ENCODE measurements at regions not wholly inside any gene's neighbourhood (a gene's known extent, or its start where the extent isn't known, plus 50 kb on each side); places are given as distances from the start of the nearest gene placed in this dataset.
"Not testable (repeated sequence)": the region's sequence is repeated elsewhere in the genome, so short reads cannot be mapped to it uniquely, and the experiment has no call there.

- TF ChIP-seq PRDM15 (CRISPR knock-in tag; IDR thresholded peaks at IDR 0.05): no peak
Measured at GRCh38 chr3:75896265-75896664, 110.9 kb upstream of the ZNF717 start (continued).

- SMC1A ChIA-PET (ENCODE audit: uncharacterized antibody, unreplicated experiment); H3K27me3 ChIP-seq (replicated peaks in 1 of 2; ENCODE audit: control insufficient read depth in 2 of 2, insufficient read depth in 2 of 2, low read length in 1 of 2); POLR2A ChIA-PET; CTCF ChIA-PET; H3K4me2 ChIP-seq (ENCODE audit: control insufficient read depth, insufficient read depth); intact Hi-C loops (cut with micrococcal nuclease; ENCODE audit: unreplicated experiment); in situ Hi-C loops (cut with MboI); H4K20me1 ChIP-seq (ENCODE audit: control insufficient read depth, insufficient read depth); H2AFZ ChIP-seq (ENCODE audit: control insufficient read depth, low read depth, low read length); H3K4me1 ChIP-seq (ENCODE audit: control insufficient read depth, insufficient read depth, low read length); H3K9ac ChIP-seq (ENCODE audit: control insufficient read depth, insufficient read depth, low read length); RAD21 ChIA-PET (ENCODE audit: unreplicated experiment); FAIRE-seq; BruUV-seq (replicated peaks); H3K4me3 ChIP-seq; DNase-seq (ENCODE audit: low read depth, low spot score); H3K36me3 ChIP-seq (ENCODE audit: control insufficient read depth in 2 of 2, insufficient read depth in 2 of 2, low read length in 1 of 2); H3K9me3 ChIP-seq (replicated peaks; ENCODE audit: control insufficient read depth, insufficient read depth, low read length); H3K79me2 ChIP-seq (ENCODE audit: control insufficient read depth, insufficient read depth, low read length); ATAC-seq; H3K27ac ChIP-seq (ENCODE audit: control insufficient read depth, insufficient read depth): not testable (repeated sequence)
- 15% methylated on average over 4 of the region's 4 CpGs for WGBS (ENCODE audit: insufficient coverage, insufficient replicate concordance, low lambda C conversion rate, missing lambda C conversion rate)
Measured at GRCh38 chr3:75901446-75901845, 116.1 kb upstream of the ZNF717 start.

DNA sequence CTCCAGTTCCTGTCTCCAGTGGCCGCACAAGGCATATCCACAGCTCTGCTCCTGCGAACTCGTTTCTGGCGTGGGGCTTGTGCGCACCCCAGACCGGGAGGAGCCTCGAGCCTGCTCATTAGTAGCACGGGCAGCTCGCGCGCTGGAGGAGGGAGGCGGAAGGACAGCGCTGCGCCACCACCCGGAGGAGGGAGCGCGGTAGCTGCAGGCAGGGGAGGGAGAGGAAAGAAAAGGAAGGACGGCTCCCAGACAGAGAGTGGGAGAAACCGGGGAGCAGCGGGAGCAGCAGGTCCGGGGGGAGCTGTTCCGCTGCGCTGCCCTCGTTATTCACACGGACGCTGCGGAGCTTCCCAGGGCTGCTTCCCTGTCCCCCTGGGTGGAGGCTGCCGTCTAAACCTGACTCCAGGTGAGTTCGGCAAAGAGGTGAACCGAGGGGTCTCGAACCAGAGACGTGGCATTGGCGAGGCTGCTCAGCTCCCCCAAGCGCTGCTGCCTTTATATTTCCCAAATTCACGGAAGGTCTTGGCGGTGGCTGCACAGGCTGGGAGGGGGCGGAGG is 121.3 kb upstream of the ZNF717 start:
- no TSS peak for BruUV-seq (replicated peaks)
- POLR2A ChIA-PET: no interaction called here
- ATAC-seq (no peak), DNase-seq (ENCODE audit: low read depth, low spot score) (no peak), FAIRE-seq (no peak)
- SMC1A ChIA-PET (ENCODE audit: uncharacterized antibody, unreplicated experiment): no interaction called here
- no peak overlapping the region for H3K9ac ChIP-seq (ENCODE audit: control insufficient read depth, insufficient read depth, low read length)
- no peak overlapping the region for H3K4me2 ChIP-seq (ENCODE audit: control insufficient read depth, insufficient read depth)
- RAD21 ChIA-PET (ENCODE audit: unreplicated experiment): no interaction called here
- H3K4me1 ChIP-seq (ENCODE audit: control insufficient read depth, insufficient read depth, low read length): no peaks in the 10 kb centered on the region
- no peak overlapping the region for H3K4me3 ChIP-seq
- CTCF ChIA-PET: no interaction called here
- WGBS (ENCODE audit: insufficient coverage, insufficient replicate concordance, low lambda C conversion rate, missing lambda C conversion rate): 41% methylated on average over 32 of the region's 37 CpGs
- no peak overlapping the region for H2AFZ ChIP-seq (ENCODE audit: control insufficient read depth, low read depth, low read length)
- H3K79me2 ChIP-seq (ENCODE audit: control insufficient read depth, insufficient read depth, low read length): no peaks in the 10 kb centered on the region
- no peak overlapping the region for H3K27ac ChIP-seq (ENCODE audit: control insufficient read depth, insufficient read depth)
- in situ Hi-C loops (cut with MboI) (no loop called here), intact Hi-C loops (cut with micrococcal nuclease; ENCODE audit: unreplicated experiment) (no loop called here)
- no peaks in the 10 kb centered on the region for H3K27me3 ChIP-seq (replicated peaks in 1 of 2; ENCODE audit: control insufficient read depth in 2 of 2, insufficient read depth in 2 of 2, low read length in 1 of 2)
- no peaks in the 10 kb centered on the region for H3K36me3 ChIP-seq (ENCODE audit: control insufficient read depth in 2 of 2, insufficient read depth in 2 of 2, low read length in 1 of 2)
- no peaks in the 10 kb centered on the region for H3K9me3 ChIP-seq (replicated peaks; ENCODE audit: control insufficient read depth, insufficient read depth, low read length)
- no peaks in the 10 kb centered on the region for H4K20me1 ChIP-seq (ENCODE audit: control insufficient read depth, insufficient read depth)
- TF ChIP-seq SMC3 (IDR thresholded peaks at IDR 0.05; ENCODE audit: borderline replicate concordance, low read length) (no peak), MTA2 (IDR thresholded peaks at IDR 0.05; ENCODE audit: low read depth) (no peak), NFYA (IDR thresholded peaks at IDR 0.05; ENCODE audit: borderline replicate concordance, low read depth, low read length) (no peak), TCF12 (IDR thresholded peaks at IDR 0.05; ENCODE audit: low read depth, low read length) (no peak), NKRF (conservative IDR thresholded peaks at IDR 0.05) (no peak)
- TF ChIP-seq, protein P1, sequence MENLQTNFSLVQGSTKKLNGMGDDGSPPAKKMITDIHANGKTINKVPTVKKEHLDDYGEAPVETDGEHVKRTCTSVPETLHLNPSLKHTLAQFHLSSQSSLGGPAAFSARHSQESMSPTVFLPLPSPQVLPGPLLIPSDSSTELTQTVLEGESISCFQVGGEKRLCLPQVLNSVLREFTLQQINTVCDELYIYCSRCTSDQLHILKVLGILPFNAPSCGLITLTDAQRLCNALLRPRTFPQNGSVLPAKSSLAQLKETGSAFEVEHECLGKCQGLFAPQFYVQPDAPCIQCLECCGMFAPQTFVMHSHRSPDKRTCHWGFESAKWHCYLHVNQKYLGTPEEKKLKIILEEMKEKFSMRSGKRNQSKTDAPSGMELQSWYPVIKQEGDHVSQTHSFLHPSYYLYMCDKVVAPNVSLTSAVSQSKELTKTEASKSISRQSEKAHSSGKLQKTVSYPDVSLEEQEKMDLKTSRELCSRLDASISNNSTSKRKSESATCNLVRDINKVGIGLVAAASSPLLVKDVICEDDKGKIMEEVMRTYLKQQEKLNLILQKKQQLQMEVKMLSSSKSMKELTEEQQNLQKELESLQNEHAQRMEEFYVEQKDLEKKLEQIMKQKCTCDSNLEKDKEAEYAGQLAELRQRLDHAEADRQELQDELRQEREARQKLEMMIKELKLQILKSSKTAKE (IDR thresholded peaks at IDR 0.05; ENCODE audit: low read depth, poor library complexity, severe bottlenecking): no peak
